Type B pancreatic cell (in vitro differentiated cells): ENCODE measurements at regions not wholly inside any gene's neighbourhood (a gene's known extent, or its start where the extent isn't known, plus 50 kb on each side); places are given as distances from the start of the nearest gene placed in this dataset.

Source experiments
- DNase-seq: peaks from one replicate; pipeline ENCODE4 v3.0.0; 2021; ENCODE audit warnings: mixed read lengths; ENCODE audit not compliant: unreplicated experiment; ENCODE audit errors: extremely low spot score
- H3K27ac Mint-ChIP-seq: 2 replicates; pipeline ENCODE4 v1.8.0; 2021; ENCODE audit warnings: mild to moderate bottlenecking, mixed read lengths
- H3K27me3 Mint-ChIP-seq: 2 replicates; pipeline ENCODE4 v1.8.0; 2021; ENCODE audit warnings: mixed read lengths
- H3K36me3 Mint-ChIP-seq: 2 replicates; pipeline ENCODE4 v1.8.0; 2021; ENCODE audit warnings: mixed read lengths
- H3K4me1 Mint-ChIP-seq: one replicate; pipeline ENCODE4 v1.8.0; 2021; ENCODE audit warnings: mixed read lengths; ENCODE audit not compliant: unreplicated experiment
- H3K4me3 Mint-ChIP-seq: 2 replicates; pipeline ENCODE4 v1.8.0; 2021; ENCODE audit warnings: mild to moderate bottlenecking, mixed read lengths
- H3K9me3 Mint-ChIP-seq: 2 replicates; pipeline ENCODE4 v1.8.0; 2021; ENCODE audit warnings: mixed read lengths
- CTCF ChIP-seq: fragments of 200-600 bp; sonication (generic); conservative IDR thresholded peaks from 2 replicates; pipeline ENCODE4 v1.5.0; 2021; ENCODE audit warnings: antibody characterized with exemption, mild to moderate bottlenecking

- no peaks in the 10 kb centered on the region for H3K27me3 Mint-ChIP-seq
Observed at GRCh38 chrX:38916801-38917200, 115.5 kb downstream of the MID1IP1 start.

GRCh38 chrX:38917954-38918353, 116.7 kb downstream of the MID1IP1 start:
- no peak for DNase-seq
- no peaks in the 10 kb centered on the region for H3K9me3 Mint-ChIP-seq
- no peak overlapping the region for H3K27ac Mint-ChIP-seq
- H3K4me1 Mint-ChIP-seq: no peaks in the 10 kb centered on the region
- TF ChIP-seq CTCF: no peak
- no peak overlapping the region for H3K4me3 Mint-ChIP-seq
- no peaks in the 10 kb centered on the region for H3K27me3 Mint-ChIP-seq
- no peaks in the 10 kb centered on the region for H3K36me3 Mint-ChIP-seq

More at GRCh38 chrX:38916801-38917200, 115.5 kb downstream of the MID1IP1 start:
- no peaks in the 10 kb centered on the region for H3K9me3 Mint-ChIP-seq
- H3K27ac Mint-ChIP-seq: no peak overlapping the region
- H3K36me3 Mint-ChIP-seq: no peaks in the 10 kb centered on the region
- no peak overlapping the region for H3K4me3 Mint-ChIP-seq
- DNase-seq: no peak
- H3K4me1 Mint-ChIP-seq: no peaks in the 10 kb centered on the region
- TF ChIP-seq CTCF: no peak

GRCh38 chrX:38919202-38919601, 117.9 kb downstream of the MID1IP1 start:
- no peaks in the 10 kb centered on the region for H3K9me3 Mint-ChIP-seq
- no peak for DNase-seq
- H3K27me3 Mint-ChIP-seq: no peaks in the 10 kb centered on the region
- H3K27ac Mint-ChIP-seq: no peak overlapping the region
- no peak overlapping the region for H3K4me3 Mint-ChIP-seq
- no peaks in the 10 kb centered on the region for H3K36me3 Mint-ChIP-seq
- TF ChIP-seq CTCF: no peak
- no peaks in the 10 kb centered on the region for H3K4me1 Mint-ChIP-seq

GRCh38 chrX:38919853-38920528, 118.7 kb downstream of the MID1IP1 start:
- no peak for TF ChIP-seq CTCF
- Mint-ChIP-seq H3K4me3 (no peak overlapping the region), H3K9me3 (no peaks in the 10 kb centered on the region), H3K27ac (no peak overlapping the region), H3K36me3 (no peaks in the 10 kb centered on the region), H3K27me3 (no peaks in the 10 kb centered on the region), H3K4me1 (no peaks in the 10 kb centered on the region)
- DNase-seq: no peak

- no peak for DNase-seq
- Mint-ChIP-seq H3K36me3 (no peaks in the 10 kb centered on the region), H3K4me3 (no peak overlapping the region), H3K27ac (no peak overlapping the region), H3K9me3 (no peaks in the 10 kb centered on the region), H3K27me3 (no peaks in the 10 kb centered on the region), H3K4me1 (no peaks in the 10 kb centered on the region)
- no peak for TF ChIP-seq CTCF
Observed at GRCh38 chrX:38923451-38923969, 122.3 kb downstream of the MID1IP1 start.
